Osteocyte (in vitro differentiated cells): ENCODE measurements at regions not wholly inside any gene's neighbourhood (a gene's known extent, or its start where the extent isn't known, plus 50 kb on each side); places are given as distances from the start of the nearest gene placed in this dataset.

ENCODE experiments used
- DNase-seq: peaks from one replicate; pipeline ENCODE4 v3.0.0; 2021; ENCODE audit warnings: mixed read lengths; ENCODE audit not compliant: unreplicated experiment; ENCODE audit errors: extremely low spot score
- H3K27ac Mint-ChIP-seq: one replicate; pipeline ENCODE4 v1.8.0; 2021; ENCODE audit warnings: mild to moderate bottlenecking, mixed read lengths; ENCODE audit not compliant: unreplicated experiment
- H3K27me3 Mint-ChIP-seq: one replicate; pipeline ENCODE4 v1.8.0; 2021; ENCODE audit warnings: mixed read lengths; ENCODE audit not compliant: unreplicated experiment
- H3K36me3 Mint-ChIP-seq: one replicate; pipeline ENCODE4 v1.8.0; 2021; ENCODE audit warnings: mixed read lengths; ENCODE audit not compliant: unreplicated experiment
- H3K4me1 Mint-ChIP-seq: one replicate; pipeline ENCODE4 v1.8.0; 2021; ENCODE audit warnings: mixed read lengths; ENCODE audit not compliant: unreplicated experiment
- H3K4me3 Mint-ChIP-seq: one replicate; pipeline ENCODE4 v1.8.0; 2021; ENCODE audit warnings: mild to moderate bottlenecking, moderate library complexity, mixed read lengths; ENCODE audit not compliant: unreplicated experiment
- H3K9me3 Mint-ChIP-seq: one replicate; pipeline ENCODE4 v1.8.0; 2021; ENCODE audit warnings: mixed read lengths; ENCODE audit not compliant: unreplicated experiment
- CTCF ChIP-seq: fragments of 200-600 bp; sonication (generic); IDR thresholded peaks from 2 replicates; pipeline ENCODE4 v1.5.0; 2021; ENCODE audit warnings: antibody characterized with exemption, mild to moderate bottlenecking, moderate library complexity

GRCh38 chr10:130484468-130485180, 348.4 kb downstream of the GLRX3 start:
- Mint-ChIP-seq H3K27me3 (no peaks in the 10 kb centered on the region), H3K4me1 (no peaks in the 10 kb centered on the region), H3K27ac (no peak overlapping the region), H3K36me3 (no peaks in the 10 kb centered on the region), H3K4me3 (no peak overlapping the region), H3K9me3 (peaks cover 7% of the 10 kb centered on the region)
- no peak for DNase-seq
- TF ChIP-seq CTCF, result no peak

GRCh38 chr10:130485236-130485957, 349.2 kb downstream of the GLRX3 start:
- H3K27ac Mint-ChIP-seq, result no peak overlapping the region
- H3K4me3 Mint-ChIP-seq, result no peak overlapping the region

GRCh38 chr10:130485958-130486895, 350.0 kb downstream of the GLRX3 start:
- Mint-ChIP-seq H3K9me3 (peaks cover 19% of the 10 kb centered on the region), H3K27me3 (no peaks in the 10 kb centered on the region), H3K27ac (no peak overlapping the region), H3K36me3 (no peaks in the 10 kb centered on the region), H3K4me3 (no peak overlapping the region), H3K4me1 (peaks cover 10% of the 10 kb centered on the region)
- no peak for TF ChIP-seq CTCF
- no peak for DNase-seq

More at GRCh38 chr10:130485236-130485957, 349.2 kb downstream of the GLRX3 start:
- peaks cover 13% of the 10 kb centered on the region for H3K9me3 Mint-ChIP-seq
- no peaks in the 10 kb centered on the region for H3K36me3 Mint-ChIP-seq
- peaks cover 5% of the 10 kb centered on the region for H3K4me1 Mint-ChIP-seq
- no peak for TF ChIP-seq CTCF
- H3K27me3 Mint-ChIP-seq, result no peaks in the 10 kb centered on the region
- DNase-seq, result no peak

DNA sequence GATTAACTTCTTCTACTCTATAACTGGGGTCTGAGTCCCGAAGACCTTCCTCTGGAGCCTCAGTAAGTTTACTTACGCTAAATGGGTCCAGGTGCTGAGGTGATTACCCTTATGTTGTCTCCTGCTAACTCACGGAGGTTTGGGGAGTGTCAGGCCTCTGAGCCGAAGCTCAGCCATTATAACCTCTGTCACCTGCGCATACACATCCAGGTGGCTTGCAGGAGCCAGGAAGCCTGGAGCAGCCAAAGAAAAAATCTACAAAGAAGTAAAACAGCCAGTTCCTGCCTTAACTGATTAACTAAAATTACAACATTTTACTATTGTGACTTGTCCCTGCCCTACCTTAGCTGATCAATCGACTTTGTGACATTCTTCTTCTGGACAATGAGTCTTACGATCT, 350.7 kb downstream of the GLRX3 start:
- peaks cover 19% of the 10 kb centered on the region for H3K9me3 Mint-ChIP-seq
- H3K27me3 Mint-ChIP-seq, result no peaks in the 10 kb centered on the region
- DNase-seq, result no peak
- H3K27ac Mint-ChIP-seq, result no peak overlapping the region
- H3K4me1 Mint-ChIP-seq, result peaks cover 10% of the 10 kb centered on the region
- TF ChIP-seq CTCF, result no peak
- H3K36me3 Mint-ChIP-seq, result no peaks in the 10 kb centered on the region
- H3K4me3 Mint-ChIP-seq, result no peak overlapping the region
